PFSK-1 (cell line): ENCODE measurements at regions not wholly inside any gene's neighbourhood (a gene's known extent, or its start where the extent isn't known, plus 50 kb on each side); places are given as distances from the start of the nearest gene placed in this dataset.

Experiments
- FOXP2 ChIP-seq: optimal IDR thresholded peaks from 2 replicates; pipeline ENCODE3; 2011; ENCODE audit warnings: borderline replicate concordance, control low read depth, inconsistent platforms; ENCODE audit not compliant: insufficient read depth; ENCODE audit errors: extremely low read length, extremely low read depth
- POLR2AphosphoS5 ChIP-seq: IDR thresholded peaks from 2 replicates; pipeline ENCODE4 v1.6.1; 2012; ENCODE audit warnings: low read depth, mild to moderate bottlenecking, control low read depth, low read length, moderate library complexity
- REST ChIP-seq, 2 experiments: IDR thresholded peaks; 2 replicates each; pipeline versions ENCODE4 v1.6.1 to v1.8.0; 2011 to 2012; ENCODE audit warnings: low read depth in 2 of 2, low read length in 2 of 2, control low read depth in 1 of 2, inconsistent platforms in 1 of 2, mild to moderate bottlenecking in 1 of 2, moderate library complexity in 1 of 2; ENCODE audit not compliant: insufficient read depth in 1 of 2
- SIN3A ChIP-seq: IDR thresholded peaks from 2 replicates; pipeline ENCODE4 v1.6.1; 2012; ENCODE audit warnings: mild to moderate bottlenecking, low read length, moderate library complexity, borderline replicate concordance; ENCODE audit not compliant: insufficient read depth
- TAF1 ChIP-seq: IDR thresholded peaks from 2 replicates; pipeline ENCODE4 v1.6.1; 2012; ENCODE audit warnings: low read length, control low read depth, borderline replicate concordance; ENCODE audit not compliant: insufficient read depth

GRCh38 chr1:65572701-65573421, 152.4 kb downstream of the LEPR start:
- no peak for TF ChIP-seq SIN3A
- no peak for TF ChIP-seq REST (IDR thresholded peaks at IDR 0.05; ENCODE audit: insufficient read depth in 1 of 2, low read depth in 2 of 2, low read length in 2 of 2)
- no peak for TF ChIP-seq TAF1
- TF ChIP-seq FOXP2: no peak
- no peak for TF ChIP-seq POLR2AphosphoS5

DNA sequence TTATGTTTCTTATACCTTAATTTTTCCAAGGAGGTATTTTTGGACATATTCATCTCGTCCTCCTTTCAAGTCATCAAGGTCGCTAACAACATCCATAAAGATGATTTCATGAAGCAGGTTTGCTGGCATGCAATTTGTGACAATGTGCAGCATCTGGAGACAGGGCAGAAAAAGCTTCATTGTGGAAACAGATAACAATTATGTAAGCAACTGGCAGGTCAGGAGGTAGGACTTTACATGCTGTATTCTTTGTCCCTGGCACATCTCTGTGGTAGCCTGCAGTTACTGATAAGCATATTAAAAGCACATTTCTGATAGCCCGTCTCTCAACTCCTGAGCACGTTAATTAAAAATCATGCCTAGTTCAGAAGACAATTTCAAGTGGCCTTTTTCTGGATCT, 156.8 kb downstream of the LEPR start:
- TF ChIP-seq POLR2AphosphoS5 (no peak), REST (IDR thresholded peaks at IDR 0.05; ENCODE audit: insufficient read depth in 1 of 2, low read depth in 2 of 2, low read length in 2 of 2) (no peak), SIN3A (no peak), TAF1 (no peak), FOXP2 (no peak)

- TF ChIP-seq SIN3A: no peak
- TF ChIP-seq REST (IDR thresholded peaks at IDR 0.05; ENCODE audit: insufficient read depth in 1 of 2, low read depth in 2 of 2, low read length in 2 of 2): no peak
- no peak for TF ChIP-seq POLR2AphosphoS5
- no peak for TF ChIP-seq FOXP2
Measured at GRCh38 chr1:65581119-65581518, 160.7 kb downstream of the LEPR start.

- no peak for TF ChIP-seq SIN3A
- no peak for TF ChIP-seq TAF1
- no peak for TF ChIP-seq REST (IDR thresholded peaks at IDR 0.05; ENCODE audit: insufficient read depth in 1 of 2, low read depth in 2 of 2, low read length in 2 of 2)
- no peak for TF ChIP-seq POLR2AphosphoS5
- no peak for TF ChIP-seq FOXP2
Measured at GRCh38 chr1:65584399-65584798, 163.9 kb downstream of the LEPR start.

DNA sequence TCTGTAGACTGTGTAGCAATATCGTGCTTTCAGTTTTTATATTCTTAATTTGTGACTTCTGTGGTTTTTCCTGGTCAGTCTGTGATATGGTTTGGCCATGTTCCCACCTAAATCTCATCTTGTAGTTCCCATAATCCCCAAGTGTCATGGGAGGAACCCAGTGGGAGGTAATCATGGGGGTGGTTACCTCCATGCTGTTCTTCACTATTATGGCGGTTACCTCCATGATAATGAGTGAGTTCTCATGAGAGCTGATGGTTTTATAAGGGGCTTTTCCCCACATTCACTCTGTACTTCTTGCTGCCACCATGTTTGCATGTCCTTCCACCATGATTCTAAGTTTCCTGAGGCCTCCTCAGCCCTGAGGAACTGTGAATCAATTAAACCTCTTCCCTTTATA, 169.8 kb downstream of the LEPR start:
- no peak for TF ChIP-seq POLR2AphosphoS5
- TF ChIP-seq TAF1: no peak
